ENCODE measurements at regions not wholly inside any gene's neighbourhood (a gene's known extent, or its start where the extent isn't known, plus 50 kb on each side); places are given as distances from the start of the nearest gene placed in this dataset.

GRCh38 chr5:61720829-61721228 is 388.8 kb downstream of the ZSWIM6 start:
- no peak overlapping the region for H3K27ac Mint-ChIP-seq
- no peaks in the 10 kb centered on the region for H3K27me3 Mint-ChIP-seq (ENCODE audit: low read depth)
- no peaks in the 10 kb centered on the region for H3K36me3 Mint-ChIP-seq (ENCODE audit: low read depth)
- POLR2A ChIA-PET, result no interaction called here
- CTCF ChIA-PET, result no interaction called here
- DNase-seq (no peak), ATAC-seq (no peak)
- H3K9me3 Mint-ChIP-seq (ENCODE audit: insufficient read depth), result no peaks in the 10 kb centered on the region
- H3K4me1 Mint-ChIP-seq (ENCODE audit: low read depth), result no peaks in the 10 kb centered on the region
- H3K4me3 Mint-ChIP-seq, result no peak overlapping the region

GRCh38 chr5:61724102-61724501 is 392.0 kb downstream of the ZSWIM6 start:
- Mint-ChIP-seq H3K9me3 (ENCODE audit: insufficient read depth) (no peaks in the 10 kb centered on the region), H3K27ac (no peak overlapping the region), H3K27me3 (ENCODE audit: low read depth) (no peaks in the 10 kb centered on the region), H3K4me1 (ENCODE audit: low read depth) (no peaks in the 10 kb centered on the region), H3K36me3 (ENCODE audit: low read depth) (no peaks in the 10 kb centered on the region), H3K4me3 (no peak overlapping the region)
- no peak for DNase-seq
- ATAC-seq, result no peak
- CTCF ChIA-PET, result no interaction called here
- POLR2A ChIA-PET, result no interaction called here

GRCh38 chr5:61728287-61728686 is 396.2 kb downstream of the ZSWIM6 start:
- Mint-ChIP-seq H3K36me3 (ENCODE audit: low read depth) (no peaks in the 10 kb centered on the region), H3K9me3 (ENCODE audit: insufficient read depth) (no peaks in the 10 kb centered on the region), H3K4me3 (no peak overlapping the region), H3K4me1 (ENCODE audit: low read depth) (no peaks in the 10 kb centered on the region), H3K27me3 (ENCODE audit: low read depth) (peaks cover 2% of the 10 kb centered on the region), H3K27ac (no peak overlapping the region)
- POLR2A ChIA-PET, result no interaction called here
- CTCF ChIA-PET, result no interaction called here
- ATAC-seq (no peak), DNase-seq (no peak)

GRCh38 chr5:61730866-61731265 is 398.8 kb downstream of the ZSWIM6 start:
- Mint-ChIP-seq H3K9me3 (ENCODE audit: insufficient read depth) (no peaks in the 10 kb centered on the region), H3K27me3 (ENCODE audit: low read depth) (peaks cover 2% of the 10 kb centered on the region), H3K36me3 (ENCODE audit: low read depth) (no peaks in the 10 kb centered on the region), H3K27ac (no peak overlapping the region), H3K4me3 (no peak overlapping the region), H3K4me1 (ENCODE audit: low read depth) (no peaks in the 10 kb centered on the region)
- no peak for DNase-seq
- ChIA-PET POLR2A (no interaction called here), CTCF (no interaction called here)
- ATAC-seq, result no peak

- H3K27ac Mint-ChIP-seq, result no peak overlapping the region
- no peaks in the 10 kb centered on the region for H3K4me1 Mint-ChIP-seq (ENCODE audit: low read depth)
- POLR2A ChIA-PET, result no interaction called here
- H3K4me3 Mint-ChIP-seq, result no peak overlapping the region
- DNase-seq (no peak), ATAC-seq (no peak)
- CTCF ChIA-PET, result no interaction called here
- peaks cover 2% of the 10 kb centered on the region for H3K27me3 Mint-ChIP-seq (ENCODE audit: low read depth)
- H3K36me3 Mint-ChIP-seq (ENCODE audit: low read depth), result no peaks in the 10 kb centered on the region
- no peaks in the 10 kb centered on the region for H3K9me3 Mint-ChIP-seq (ENCODE audit: insufficient read depth)
These were observed 399.3 kb downstream of the ZSWIM6 start for GRCh38 chr5:61731267-61731945.

- Mint-ChIP-seq H3K27me3 (ENCODE audit: low read depth) (peaks cover 2% of the 10 kb centered on the region), H3K4me1 (ENCODE audit: low read depth) (no peaks in the 10 kb centered on the region), H3K4me3 (no peak overlapping the region), H3K9me3 (ENCODE audit: insufficient read depth) (no peaks in the 10 kb centered on the region), H3K27ac (no peak overlapping the region), H3K36me3 (ENCODE audit: low read depth) (no peaks in the 10 kb centered on the region)
- CTCF ChIA-PET, result no interaction called here
- ATAC-seq (no peak), DNase-seq (no peak)
- POLR2A ChIA-PET, result no interaction called here
These were observed 399.9 kb downstream of the ZSWIM6 start for GRCh38 chr5:61731946-61732314.

GRCh38 chr5:61732369-61732768 is 400.3 kb downstream of the ZSWIM6 start:
- ChIA-PET CTCF (no interaction called here), POLR2A (no interaction called here)
- Mint-ChIP-seq H3K9me3 (ENCODE audit: insufficient read depth) (no peaks in the 10 kb centered on the region), H3K4me3 (no peak overlapping the region), H3K36me3 (ENCODE audit: low read depth) (no peaks in the 10 kb centered on the region), H3K27ac (no peak overlapping the region), H3K4me1 (ENCODE audit: low read depth) (no peaks in the 10 kb centered on the region), H3K27me3 (ENCODE audit: low read depth) (peaks cover 2% of the 10 kb centered on the region)
- DNase-seq, result no peak
- ATAC-seq, result no peak

- ChIA-PET CTCF (no interaction called here), POLR2A (no interaction called here)
- no peaks in the 10 kb centered on the region for H3K9me3 Mint-ChIP-seq (ENCODE audit: insufficient read depth)
- ATAC-seq (no peak), DNase-seq (no peak)
- peaks cover 2% of the 10 kb centered on the region for H3K27me3 Mint-ChIP-seq (ENCODE audit: low read depth)
- H3K4me1 Mint-ChIP-seq (ENCODE audit: low read depth), result no peaks in the 10 kb centered on the region
- no peaks in the 10 kb centered on the region for H3K36me3 Mint-ChIP-seq (ENCODE audit: low read depth)
- H3K27ac Mint-ChIP-seq, result no peak overlapping the region
- H3K4me3 Mint-ChIP-seq, result no peak overlapping the region
These were observed 400.7 kb downstream of the ZSWIM6 start for GRCh38 chr5:61732796-61733195.

- ChIA-PET POLR2A (no interaction called here), CTCF (no interaction called here)
- Mint-ChIP-seq H3K4me1 (ENCODE audit: low read depth) (no peaks in the 10 kb centered on the region), H3K9me3 (ENCODE audit: insufficient read depth) (no peaks in the 10 kb centered on the region), H3K4me3 (no peak overlapping the region), H3K27ac (no peak overlapping the region), H3K27me3 (ENCODE audit: low read depth) (peaks cover 2% of the 10 kb centered on the region), H3K36me3 (ENCODE audit: low read depth) (no peaks in the 10 kb centered on the region)
- DNase-seq (no peak), ATAC-seq (no peak)
These were observed 401.9 kb downstream of the ZSWIM6 start for GRCh38 chr5:61734001-61734400.

GRCh38 chr5:61734966-61735365 is 402.9 kb downstream of the ZSWIM6 start:
- ChIA-PET POLR2A (no interaction called here), CTCF (no interaction called here)
- H3K9me3 Mint-ChIP-seq (ENCODE audit: insufficient read depth), result no peaks in the 10 kb centered on the region
- no peaks in the 10 kb centered on the region for H3K4me1 Mint-ChIP-seq (ENCODE audit: low read depth)
- no peak for DNase-seq
- ATAC-seq, result no peak
- H3K4me3 Mint-ChIP-seq, result no peak overlapping the region
- no peak overlapping the region for H3K27ac Mint-ChIP-seq
- no peaks in the 10 kb centered on the region for H3K36me3 Mint-ChIP-seq (ENCODE audit: low read depth)
- peaks cover 2% of the 10 kb centered on the region for H3K27me3 Mint-ChIP-seq (ENCODE audit: low read depth)

GRCh38 chr5:61735531-61735930 is 403.5 kb downstream of the ZSWIM6 start:
- H3K4me1 Mint-ChIP-seq (ENCODE audit: low read depth), result no peaks in the 10 kb centered on the region
- DNase-seq (no peak), ATAC-seq (no peak)
- POLR2A ChIA-PET, result no interaction called here
- CTCF ChIA-PET, result no interaction called here
- no peaks in the 10 kb centered on the region for H3K36me3 Mint-ChIP-seq (ENCODE audit: low read depth)
- H3K4me3 Mint-ChIP-seq, result no peak overlapping the region
- no peak overlapping the region for H3K27ac Mint-ChIP-seq
- peaks cover 2% of the 10 kb centered on the region for H3K27me3 Mint-ChIP-seq (ENCODE audit: low read depth)
- no peaks in the 10 kb centered on the region for H3K9me3 Mint-ChIP-seq (ENCODE audit: insufficient read depth)

GRCh38 chr5:61735995-61736394 is 403.9 kb downstream of the ZSWIM6 start:
- Mint-ChIP-seq H3K9me3 (ENCODE audit: insufficient read depth) (no peaks in the 10 kb centered on the region), H3K4me3 (no peak overlapping the region), H3K27me3 (ENCODE audit: low read depth) (peaks cover 2% of the 10 kb centered on the region), H3K4me1 (ENCODE audit: low read depth) (no peaks in the 10 kb centered on the region), H3K36me3 (ENCODE audit: low read depth) (no peaks in the 10 kb centered on the region), H3K27ac (no peak overlapping the region)
- DNase-seq (no peak), ATAC-seq (no peak)
- CTCF ChIA-PET, result no interaction called here
- POLR2A ChIA-PET, result no interaction called here

GRCh38 chr5:61737301-61737963 is 405.4 kb downstream of the ZSWIM6 start:
- ATAC-seq, result no peak
- DNase-seq, result no peak
- Mint-ChIP-seq H3K9me3 (ENCODE audit: insufficient read depth) (no peaks in the 10 kb centered on the region), H3K27me3 (ENCODE audit: low read depth) (peaks cover under 1% of the 10 kb centered on the region), H3K36me3 (ENCODE audit: low read depth) (no peaks in the 10 kb centered on the region), H3K4me1 (ENCODE audit: low read depth) (no peaks in the 10 kb centered on the region), H3K4me3 (no peak overlapping the region), H3K27ac (no peak overlapping the region)
- POLR2A ChIA-PET, result no interaction called here
- CTCF ChIA-PET, result no interaction called here

Data from activated CD8-positive, alpha-beta T cell treated with anti-CD3 and anti-CD28 coated beads, Interleukin-2, amount 10 ng/mL, durations not matched to agents 7 days and 5 days (primary cell).